GM19463 (cell line): ENCODE measurements at regions not wholly inside any gene's neighbourhood (a gene's known extent, or its start where the extent isn't known, plus 50 kb on each side); places are given as distances from the start of the nearest gene placed in this dataset.
"Not testable (repeated sequence)": the region's sequence is repeated elsewhere in the genome, so short reads cannot be mapped to it uniquely, and the experiment has no call there.

Experiments used
- ATAC-seq: cut with Tn5 transposase; IDR thresholded peaks from one replicate; pipeline ENCODE4 v1.9.1; 2021; ENCODE audit warnings: mild to moderate bottlenecking, moderate library complexity; ENCODE audit not compliant: unreplicated experiment

DNA sequence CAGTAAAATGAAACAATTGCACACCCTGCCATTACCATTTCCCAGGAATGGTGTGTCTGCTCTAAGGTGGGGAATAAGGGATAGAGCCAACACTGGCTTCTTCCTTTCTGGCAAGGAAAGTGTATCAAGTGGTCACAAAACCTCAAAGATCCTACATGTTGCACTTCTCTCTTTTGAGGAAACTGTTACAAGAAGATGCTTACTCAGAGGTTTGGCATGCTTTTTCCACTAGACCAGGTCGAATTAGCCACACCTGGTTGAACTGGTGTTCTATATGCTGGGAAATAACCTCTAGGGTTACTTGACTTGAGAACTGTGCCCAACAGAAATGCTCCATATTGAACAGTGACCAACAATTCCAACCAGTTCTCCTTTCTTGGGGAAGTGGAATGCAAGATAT is 102.9 kb downstream of the LRRN1 start:
- ATAC-seq = no peak

- ATAC-seq = no peak
Observed at GRCh38 chr3:3906171-3906570, 106.9 kb downstream of the LRRN1 start.

DNA sequence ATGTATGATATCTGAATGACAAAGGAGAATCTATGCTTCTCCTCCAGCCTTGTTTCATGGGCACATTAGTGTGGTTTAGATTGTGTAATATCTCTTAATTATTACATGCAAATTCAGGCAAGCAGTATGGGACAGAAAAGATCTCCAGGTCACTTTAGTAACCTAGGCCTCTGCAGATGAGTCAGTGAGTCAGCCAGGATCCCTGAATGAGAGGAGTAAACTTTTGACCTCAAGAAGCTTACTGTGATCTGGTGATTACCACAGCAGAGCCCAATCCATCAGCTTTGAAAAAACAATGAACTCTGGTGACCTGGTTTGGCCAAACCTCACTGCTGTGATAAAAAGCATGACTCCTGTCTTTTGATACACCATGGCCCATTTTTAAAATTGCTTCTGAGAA is 107.8 kb downstream of the LRRN1 start:
- no peak for ATAC-seq

DNA sequence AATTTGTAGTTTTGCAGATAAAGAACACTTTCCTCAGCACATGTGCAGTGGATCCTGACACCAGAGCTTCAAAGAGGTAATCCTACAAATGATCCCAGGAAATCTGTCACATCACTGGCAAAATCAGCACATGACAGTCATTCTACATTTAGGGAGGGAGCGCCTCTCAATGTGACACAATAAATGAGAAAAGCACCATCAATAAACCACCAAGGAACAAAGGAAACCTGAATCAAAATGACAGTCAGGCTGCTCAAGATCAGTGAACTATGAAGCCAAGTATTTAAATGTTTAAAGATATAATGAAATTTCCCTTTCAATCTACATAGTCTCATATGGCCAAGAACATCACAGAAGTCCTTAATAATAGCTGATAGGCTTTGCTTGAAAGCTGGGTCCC is 119.5 kb downstream of the LRRN1 start:
- ATAC-seq = no peak

DNA sequence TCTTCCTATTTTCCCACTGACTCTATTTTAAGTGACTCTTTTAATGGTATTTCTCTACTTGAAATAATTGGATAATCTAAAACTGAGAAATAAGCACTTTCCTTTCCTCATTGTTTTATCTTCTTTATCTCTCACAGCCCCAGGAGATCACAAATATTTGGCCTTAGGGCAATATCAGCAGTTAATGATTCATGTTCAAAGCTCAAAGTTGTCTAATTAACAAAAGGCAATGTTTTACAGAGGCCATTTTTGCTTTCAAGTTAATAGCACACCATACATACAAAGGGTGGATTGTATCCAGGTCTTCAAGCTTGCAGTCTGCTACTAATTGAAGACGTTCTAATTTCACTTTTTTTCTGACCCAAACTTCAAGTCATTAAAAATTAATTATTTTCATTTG is 120.1 kb downstream of the LRRN1 start:
- ATAC-seq = no peak

DNA sequence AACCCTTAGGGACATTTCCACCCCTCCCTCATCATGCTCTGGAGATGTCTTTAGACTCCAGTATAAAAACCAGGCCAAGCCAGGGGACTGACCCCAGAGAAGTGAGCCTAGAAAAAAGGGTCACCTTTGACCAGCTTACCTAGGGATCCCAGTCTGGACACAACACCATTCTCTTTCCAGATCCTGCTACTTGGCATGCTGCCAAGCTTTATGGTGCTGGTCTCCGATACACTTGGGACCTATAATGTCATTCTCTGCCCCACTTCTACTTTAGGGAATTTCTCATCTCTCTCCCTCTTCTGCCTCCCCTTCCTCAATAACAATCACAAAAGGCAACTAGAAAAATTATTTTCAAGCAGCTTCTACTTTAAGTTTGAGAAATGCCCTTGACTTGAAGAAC is 124.4 kb downstream of the LRRN1 start:
- ATAC-seq = no peak

- ATAC-seq = no peak
Observed at GRCh38 chr3:3927198-3927597, 128.0 kb downstream of the LRRN1 start.

- ATAC-seq = no peak
Observed at GRCh38 chr3:3927965-3928364, 128.7 kb downstream of the LRRN1 start.

GRCh38 chr3:3941380-3941779 is 142.1 kb downstream of the LRRN1 start:
- ATAC-seq = not testable (repeated sequence)

DNA sequence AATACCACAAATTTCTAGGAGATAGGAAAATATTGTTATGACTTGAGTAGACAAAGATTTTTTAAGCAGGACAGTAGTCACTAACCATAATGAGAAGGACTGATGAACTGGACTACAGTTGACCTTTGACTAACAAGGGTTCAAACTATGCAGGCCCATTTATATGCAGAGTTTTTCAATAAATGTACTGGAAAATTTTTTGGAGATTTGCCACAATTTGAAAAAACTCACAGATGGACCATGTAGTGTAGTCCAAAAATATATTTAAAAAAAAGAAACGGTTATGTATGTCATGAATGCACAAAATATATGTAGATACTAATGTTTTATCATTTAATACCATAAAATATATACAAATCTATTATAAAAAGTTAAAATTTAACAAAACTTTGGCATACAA is 151.8 kb downstream of the LRRN1 start:
- ATAC-seq = no peak

- no peak for ATAC-seq
Observed at GRCh38 chr3:3951501-3951900, 152.3 kb downstream of the LRRN1 start.

GRCh38 chr3:3962867-3963266 is 163.6 kb downstream of the LRRN1 start:
- not testable (repeated sequence) for ATAC-seq

GRCh38 chr3:3984053-3984452 is 184.8 kb downstream of the LRRN1 start:
- ATAC-seq = no peak

DNA sequence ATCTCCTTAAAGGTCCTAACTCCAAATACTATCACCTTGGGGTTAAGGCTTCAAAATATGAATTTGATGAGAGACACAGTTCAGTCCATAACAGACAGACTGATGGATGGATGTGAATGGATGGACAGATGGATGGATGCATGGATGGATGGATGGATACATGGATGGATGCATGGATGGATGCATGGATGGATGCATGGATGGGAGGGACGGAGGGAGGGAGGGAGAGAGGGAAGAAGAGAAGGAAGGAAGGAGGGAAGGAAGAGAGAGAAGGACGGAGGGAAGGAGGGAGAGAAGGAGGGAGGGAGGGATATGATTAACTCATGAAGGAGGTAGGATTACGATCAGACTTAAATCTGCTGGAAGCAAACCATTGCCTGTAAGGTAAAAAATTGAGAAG is 192.4 kb downstream of the LRRN1 start:
- ATAC-seq = no peak

- no peak for ATAC-seq
Observed at GRCh38 chr3:3992312-3992874, 193.2 kb downstream of the LRRN1 start.

DNA sequence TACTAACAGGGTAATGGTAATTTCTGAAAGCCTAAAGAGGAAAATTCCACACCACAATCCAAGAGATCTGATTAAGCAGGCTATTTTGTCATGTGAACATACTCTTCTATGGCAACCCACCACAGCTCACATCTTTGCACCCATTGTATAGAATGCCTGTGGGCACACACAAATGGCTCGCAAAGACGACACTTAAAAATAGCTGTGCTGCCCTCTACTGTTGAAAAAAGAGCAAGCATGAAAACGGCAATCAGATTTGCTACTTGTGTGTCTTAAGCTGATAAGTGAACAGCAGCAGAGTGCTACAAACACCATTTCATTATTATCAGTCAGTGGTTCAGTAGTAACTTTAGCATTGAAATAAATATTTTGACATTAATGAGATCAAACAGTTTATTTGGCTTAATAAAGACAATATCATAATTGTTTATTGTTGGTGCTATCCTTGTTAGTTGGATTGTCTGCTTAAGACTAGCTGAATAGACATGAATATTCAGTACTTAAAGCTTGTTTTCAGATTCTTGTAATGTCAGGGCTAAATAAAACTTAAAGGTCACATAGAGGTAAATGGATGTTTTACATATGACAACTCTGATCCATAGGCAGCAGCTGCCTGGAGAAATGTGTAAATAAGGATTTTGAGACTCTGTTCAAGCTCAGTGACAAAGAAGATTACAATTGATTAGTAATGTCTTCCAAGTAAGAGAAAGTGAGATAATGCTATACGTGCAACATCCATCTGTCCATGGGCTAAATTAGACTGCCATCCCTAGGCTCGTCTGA is 199.1 kb downstream of the LRRN1 start:
- peak; percentile 85 for ATAC-seq

- not testable (repeated sequence) for ATAC-seq
Observed at GRCh38 chr3:3999340-3999739, 200.1 kb downstream of the LRRN1 start.

DNA sequence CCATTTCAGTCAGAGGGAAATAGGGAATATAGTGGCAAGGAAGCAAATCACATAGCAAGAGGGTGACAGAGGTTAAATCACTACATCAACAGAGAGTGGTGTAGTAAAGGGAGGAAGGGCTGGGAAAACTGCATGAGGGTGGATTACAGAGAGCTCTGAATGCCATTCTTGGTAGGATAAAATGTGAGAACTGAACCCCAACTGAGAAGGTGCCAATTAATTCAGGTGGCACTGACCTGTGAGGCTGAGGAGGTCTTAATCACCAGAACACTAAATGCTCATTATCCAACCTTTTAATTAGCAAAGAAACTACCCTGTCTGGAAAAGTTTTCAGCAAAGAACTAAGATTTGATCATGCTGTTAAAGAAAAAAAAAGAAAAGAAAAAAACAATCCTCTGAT is 202.7 kb downstream of the LRRN1 start:
- no peak for ATAC-seq

DNA sequence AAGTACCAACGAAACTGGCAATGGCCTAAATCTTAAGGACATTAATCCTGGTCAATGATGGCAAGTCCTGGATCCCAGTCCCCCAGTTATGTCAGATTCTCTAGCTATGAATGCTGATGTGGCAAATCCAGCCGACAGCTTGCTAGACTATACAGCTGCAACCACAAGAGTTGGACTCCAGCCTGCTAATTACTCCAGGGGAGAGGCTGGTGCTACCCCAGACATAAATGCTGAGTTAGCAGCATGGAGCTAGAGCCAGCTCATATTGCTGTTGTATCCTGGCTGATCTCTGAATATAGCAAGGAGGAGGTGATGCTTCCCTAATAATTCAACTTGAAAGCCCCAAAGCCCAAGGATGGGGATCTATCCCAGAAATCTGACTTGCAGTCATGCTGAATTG is 207.1 kb downstream of the LRRN1 start:
- no peak for ATAC-seq

DNA sequence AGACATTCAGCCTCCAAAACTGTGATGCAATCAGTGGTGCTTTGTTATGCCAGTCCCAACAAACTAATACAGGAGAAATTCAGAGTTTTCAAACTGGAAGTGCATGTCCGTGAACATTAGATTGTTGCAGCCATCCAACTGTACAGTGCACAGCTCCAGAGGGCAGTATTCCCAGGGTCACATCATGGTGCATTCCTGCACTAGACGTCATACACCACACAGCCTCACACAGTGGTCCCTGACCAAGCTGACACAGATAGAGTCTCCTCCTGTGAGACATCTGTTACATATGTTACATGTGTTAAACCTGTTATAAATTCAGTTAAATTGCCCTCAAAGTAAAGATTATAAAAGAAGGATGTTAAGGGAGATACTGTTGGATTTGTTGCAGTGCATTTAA is 209.0 kb downstream of the LRRN1 start:
- no peak for ATAC-seq

DNA sequence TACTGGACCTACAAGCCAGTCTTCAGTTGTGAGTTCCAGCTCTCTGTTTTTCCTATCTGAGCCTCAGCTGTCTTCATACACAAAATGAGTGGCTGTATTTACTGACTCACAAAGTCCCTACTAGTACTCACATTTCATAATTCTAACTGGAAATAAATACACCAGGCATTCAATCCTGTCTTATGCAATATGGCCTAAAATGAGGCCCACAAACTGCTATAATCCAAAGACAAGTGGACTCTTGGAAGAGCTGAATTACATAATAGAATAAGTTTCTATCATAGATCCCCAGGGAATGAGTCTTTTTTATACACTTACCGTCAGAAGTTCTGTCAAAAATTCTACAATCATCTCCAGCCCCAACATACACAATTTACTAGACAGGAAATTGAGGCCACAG is 211.9 kb downstream of the LRRN1 start:
- no peak for ATAC-seq

DNA sequence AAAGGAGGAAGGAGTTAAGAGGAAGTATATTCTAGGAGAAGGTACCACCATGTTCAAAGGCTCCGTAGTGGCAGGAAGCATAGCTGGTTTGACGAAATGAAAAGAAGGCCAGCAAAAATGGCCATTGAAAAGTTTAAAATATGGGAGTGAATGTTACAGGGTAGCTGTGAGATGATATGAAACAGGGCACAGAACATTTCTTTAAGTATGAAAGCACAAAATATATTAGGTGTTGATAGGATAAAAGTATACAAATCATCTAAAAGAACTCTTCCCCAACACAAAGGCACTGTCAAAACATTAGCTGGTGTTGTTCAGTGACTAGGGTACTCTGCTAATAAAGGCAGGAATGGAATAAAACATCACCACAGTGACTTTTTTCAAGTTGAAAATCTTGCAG is 216.2 kb downstream of the LRRN1 start:
- no peak for ATAC-seq

DNA sequence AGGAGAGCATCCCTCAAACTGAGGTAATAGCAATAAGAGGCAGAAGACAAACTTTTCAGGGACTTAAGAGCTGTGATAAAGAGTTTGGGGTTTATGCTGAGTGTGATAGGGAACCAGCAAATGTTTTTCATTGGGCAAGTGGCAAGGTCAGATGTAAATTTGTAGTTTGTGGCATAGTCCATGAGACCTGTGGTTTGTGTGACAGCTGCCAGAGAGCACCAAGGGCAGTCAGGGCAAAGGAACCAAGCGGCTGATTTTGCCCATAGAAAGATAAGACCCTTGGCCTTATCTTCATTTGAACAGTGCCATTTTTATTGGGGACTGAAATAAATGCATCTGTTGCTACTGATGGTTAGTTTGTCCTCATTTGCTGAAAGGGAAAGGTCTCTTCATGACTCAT is 220.3 kb downstream of the LRRN1 start:
- no peak for ATAC-seq
